Activated naive CD4-positive, alpha-beta T cell treated with anti-CD3 and anti-CD28 coated beads, Interleukin-2, amount 50 U/mL, for 24 hours (primary cell): ENCODE measurements at regions not wholly inside any gene's neighbourhood (a gene's known extent, or its start where the extent isn't known, plus 50 kb on each side); places are given as distances from the start of the nearest gene placed in this dataset.

ENCODE experiments used
- H3K27ac Mint-ChIP-seq: one replicate; pipeline ENCODE4 v1.8.0; 2021; ENCODE audit warnings: mild to moderate bottlenecking, mixed read lengths
- H3K27me3 Mint-ChIP-seq: one replicate; pipeline ENCODE4 v1.8.0; 2021; ENCODE audit warnings: mixed read lengths
- H3K36me3 Mint-ChIP-seq: one replicate; pipeline ENCODE4 v1.8.0; 2021; ENCODE audit warnings: mixed read lengths
- H3K4me1 Mint-ChIP-seq: one replicate; pipeline ENCODE4 v1.8.0; 2021; ENCODE audit warnings: mixed read lengths
- H3K4me3 Mint-ChIP-seq: one replicate; pipeline ENCODE4 v1.8.0; 2021; ENCODE audit warnings: mild to moderate bottlenecking, mixed read lengths
- H3K9me3 Mint-ChIP-seq: one replicate; pipeline ENCODE4 v1.8.0; 2021; ENCODE audit warnings: mixed read lengths

GRCh38 chr2:41127351-41127750 is 675.5 kb upstream of the SLC8A1 start:
- H3K27ac Mint-ChIP-seq = no peak overlapping the region
- H3K4me1 Mint-ChIP-seq = no peaks in the 10 kb centered on the region
- no peak overlapping the region for H3K4me3 Mint-ChIP-seq
- peaks cover 13% of the 10 kb centered on the region for H3K9me3 Mint-ChIP-seq
- H3K36me3 Mint-ChIP-seq = no peaks in the 10 kb centered on the region
- no peaks in the 10 kb centered on the region for H3K27me3 Mint-ChIP-seq

- H3K4me3 Mint-ChIP-seq = no peak overlapping the region
Observed at GRCh38 chr2:41129988-41130387, 678.1 kb upstream of the SLC8A1 start.

GRCh38 chr2:41137031-41137430 is 685.1 kb upstream of the SLC8A1 start:
- H3K27ac Mint-ChIP-seq = no peak overlapping the region
- no peaks in the 10 kb centered on the region for H3K36me3 Mint-ChIP-seq
- H3K4me3 Mint-ChIP-seq = no peak overlapping the region
- H3K9me3 Mint-ChIP-seq = no peaks in the 10 kb centered on the region
- H3K4me1 Mint-ChIP-seq = no peaks in the 10 kb centered on the region
- H3K27me3 Mint-ChIP-seq = no peaks in the 10 kb centered on the region

More at GRCh38 chr2:41129988-41130387, 678.1 kb upstream of the SLC8A1 start:
- Mint-ChIP-seq H3K27me3 (no peaks in the 10 kb centered on the region), H3K27ac (no peak overlapping the region), H3K4me1 (no peaks in the 10 kb centered on the region), H3K36me3 (no peaks in the 10 kb centered on the region), H3K9me3 (peaks cover 7% of the 10 kb centered on the region)

- H3K27ac Mint-ChIP-seq = no peak overlapping the region
- no peaks in the 10 kb centered on the region for H3K27me3 Mint-ChIP-seq
- H3K9me3 Mint-ChIP-seq = no peaks in the 10 kb centered on the region
- H3K4me3 Mint-ChIP-seq = no peak overlapping the region
- H3K36me3 Mint-ChIP-seq = no peaks in the 10 kb centered on the region
- H3K4me1 Mint-ChIP-seq = no peaks in the 10 kb centered on the region
Observed at GRCh38 chr2:41141146-41141791, 689.4 kb upstream of the SLC8A1 start.

GRCh38 chr2:41142478-41142877 is 690.6 kb upstream of the SLC8A1 start:
- Mint-ChIP-seq H3K4me3 (no peak overlapping the region), H3K36me3 (no peaks in the 10 kb centered on the region), H3K9me3 (no peaks in the 10 kb centered on the region), H3K27me3 (no peaks in the 10 kb centered on the region), H3K4me1 (no peaks in the 10 kb centered on the region), H3K27ac (no peak overlapping the region)

GRCh38 chr2:41145066-41145465 is 693.2 kb upstream of the SLC8A1 start:
- no peaks in the 10 kb centered on the region for H3K9me3 Mint-ChIP-seq
- no peak overlapping the region for H3K4me3 Mint-ChIP-seq
- no peak overlapping the region for H3K27ac Mint-ChIP-seq
- H3K27me3 Mint-ChIP-seq = no peaks in the 10 kb centered on the region
- no peaks in the 10 kb centered on the region for H3K4me1 Mint-ChIP-seq
- H3K36me3 Mint-ChIP-seq = no peaks in the 10 kb centered on the region

- no peaks in the 10 kb centered on the region for H3K36me3 Mint-ChIP-seq
Observed at GRCh38 chr2:41149054-41149453, 697.2 kb upstream of the SLC8A1 start.

GRCh38 chr2:41151746-41152145 is 699.9 kb upstream of the SLC8A1 start:
- Mint-ChIP-seq H3K36me3 (no peaks in the 10 kb centered on the region), H3K27ac (no peak overlapping the region), H3K9me3 (peaks cover 1% of the 10 kb centered on the region), H3K4me1 (no peaks in the 10 kb centered on the region), H3K27me3 (no peaks in the 10 kb centered on the region), H3K4me3 (no peak overlapping the region)

More at GRCh38 chr2:41149054-41149453, 697.2 kb upstream of the SLC8A1 start:
- Mint-ChIP-seq H3K9me3 (no peaks in the 10 kb centered on the region), H3K4me1 (no peaks in the 10 kb centered on the region), H3K4me3 (no peak overlapping the region), H3K27ac (no peak overlapping the region), H3K27me3 (no peaks in the 10 kb centered on the region)

- Mint-ChIP-seq H3K27me3 (no peaks in the 10 kb centered on the region), H3K27ac (no peak overlapping the region), H3K36me3 (no peaks in the 10 kb centered on the region), H3K4me3 (no peak overlapping the region), H3K9me3 (peaks cover 7% of the 10 kb centered on the region), H3K4me1 (no peaks in the 10 kb centered on the region)
Observed at GRCh38 chr2:41152318-41152717, 700.4 kb upstream of the SLC8A1 start.

- H3K4me3 Mint-ChIP-seq = no peak overlapping the region
- H3K36me3 Mint-ChIP-seq = no peaks in the 10 kb centered on the region
- H3K9me3 Mint-ChIP-seq = peaks cover 8% of the 10 kb centered on the region
- H3K4me1 Mint-ChIP-seq = no peaks in the 10 kb centered on the region
- no peak overlapping the region for H3K27ac Mint-ChIP-seq
- H3K27me3 Mint-ChIP-seq = peaks cover 1% of the 10 kb centered on the region
Observed at GRCh38 chr2:41160439-41160838, 708.5 kb upstream of the SLC8A1 start.

- H3K4me3 Mint-ChIP-seq = no peak overlapping the region
- no peaks in the 10 kb centered on the region for H3K4me1 Mint-ChIP-seq
- no peak overlapping the region for H3K27ac Mint-ChIP-seq
- H3K9me3 Mint-ChIP-seq = no peaks in the 10 kb centered on the region
- H3K27me3 Mint-ChIP-seq = peaks cover 1% of the 10 kb centered on the region
- H3K36me3 Mint-ChIP-seq = no peaks in the 10 kb centered on the region
Observed at GRCh38 chr2:41167014-41167413, 715.1 kb upstream of the SLC8A1 start.

GRCh38 chr2:41169744-41170143 is 717.9 kb upstream of the SLC8A1 start:
- H3K4me3 Mint-ChIP-seq = no peak overlapping the region
- H3K36me3 Mint-ChIP-seq = no peaks in the 10 kb centered on the region
- H3K4me1 Mint-ChIP-seq = no peaks in the 10 kb centered on the region
- H3K27me3 Mint-ChIP-seq = peaks cover 1% of the 10 kb centered on the region
- H3K9me3 Mint-ChIP-seq = no peaks in the 10 kb centered on the region
- no peak overlapping the region for H3K27ac Mint-ChIP-seq

- Mint-ChIP-seq H3K36me3 (no peaks in the 10 kb centered on the region), H3K27me3 (no peaks in the 10 kb centered on the region), H3K27ac (no peak overlapping the region), H3K9me3 (no peaks in the 10 kb centered on the region), H3K4me1 (no peaks in the 10 kb centered on the region), H3K4me3 (no peak overlapping the region)
Observed at GRCh38 chr2:41170589-41170988, 718.7 kb upstream of the SLC8A1 start.

GRCh38 chr2:41180387-41180786 is 728.5 kb upstream of the SLC8A1 start:
- Mint-ChIP-seq H3K27me3 (no peaks in the 10 kb centered on the region), H3K27ac (no peak overlapping the region), H3K36me3 (no peaks in the 10 kb centered on the region), H3K4me3 (no peak overlapping the region), H3K9me3 (peaks cover 6% of the 10 kb centered on the region), H3K4me1 (no peaks in the 10 kb centered on the region)

GRCh38 chr2:41182961-41183360 is 731.1 kb upstream of the SLC8A1 start:
- no peak overlapping the region for H3K4me3 Mint-ChIP-seq
- peaks cover 4% of the 10 kb centered on the region for H3K9me3 Mint-ChIP-seq

GRCh38 chr2:41187376-41188122 is 735.7 kb upstream of the SLC8A1 start:
- H3K36me3 Mint-ChIP-seq = no peaks in the 10 kb centered on the region
- H3K27ac Mint-ChIP-seq = no peak overlapping the region
- H3K9me3 Mint-ChIP-seq = no peaks in the 10 kb centered on the region
- H3K4me3 Mint-ChIP-seq = no peak overlapping the region
- no peaks in the 10 kb centered on the region for H3K27me3 Mint-ChIP-seq
- no peaks in the 10 kb centered on the region for H3K4me1 Mint-ChIP-seq

More at GRCh38 chr2:41182961-41183360, 731.1 kb upstream of the SLC8A1 start:
- H3K36me3 Mint-ChIP-seq = no peaks in the 10 kb centered on the region
- H3K27ac Mint-ChIP-seq = no peak overlapping the region
- H3K4me1 Mint-ChIP-seq = no peaks in the 10 kb centered on the region
- no peaks in the 10 kb centered on the region for H3K27me3 Mint-ChIP-seq
